ENCODE measurements at regions not wholly inside any gene's neighbourhood (a gene's known extent, or its start where the extent isn't known, plus 50 kb on each side); places are given as distances from the start of the nearest gene placed in this dataset.

GRCh38 chr2:8260213-8260612 lies 421.6 kb upstream of the ID2 start:
- DNase-seq (ENCODE audit: low read depth): no peak
- TF ChIP-seq CTCF (IDR thresholded peaks at IDR 0.05; ENCODE audit: low read length, missing control alignments): no peak
- no peak overlapping the region for H3K4me3 ChIP-seq (replicated peaks; ENCODE audit: low read depth, low read length)

GRCh38 chr2:8263901-8264300 lies 418.0 kb upstream of the ID2 start:
- no peak for DNase-seq (ENCODE audit: low read depth)
- no peak overlapping the region for H3K4me3 ChIP-seq (replicated peaks; ENCODE audit: low read depth, low read length)
- TF ChIP-seq CTCF (IDR thresholded peaks at IDR 0.05; ENCODE audit: low read length, missing control alignments): no peak

GRCh38 chr2:8264981-8265380 lies 416.9 kb upstream of the ID2 start:
- H3K4me3 ChIP-seq (replicated peaks; ENCODE audit: low read depth, low read length): no peak overlapping the region
- no peak for DNase-seq (ENCODE audit: low read depth)
- no peak for TF ChIP-seq CTCF (IDR thresholded peaks at IDR 0.05; ENCODE audit: low read length, missing control alignments)

- TF ChIP-seq CTCF (IDR thresholded peaks at IDR 0.05; ENCODE audit: low read length, missing control alignments): no peak
- DNase-seq (ENCODE audit: low read depth): no peak
- H3K4me3 ChIP-seq (replicated peaks; ENCODE audit: low read depth, low read length): no peak overlapping the region
These were observed 416.2 kb upstream of the ID2 start for GRCh38 chr2:8265476-8266226.

- no peak for TF ChIP-seq CTCF (IDR thresholded peaks at IDR 0.05; ENCODE audit: low read length, missing control alignments)
- DNase-seq (ENCODE audit: low read depth): no peak
- H3K4me3 ChIP-seq (replicated peaks; ENCODE audit: low read depth, low read length): no peak overlapping the region
These were observed 415.3 kb upstream of the ID2 start for GRCh38 chr2:8266563-8266962.

GRCh38 chr2:8267048-8267447 lies 414.8 kb upstream of the ID2 start:
- no peak for TF ChIP-seq CTCF (IDR thresholded peaks at IDR 0.05; ENCODE audit: low read length, missing control alignments)
- H3K4me3 ChIP-seq (replicated peaks; ENCODE audit: low read depth, low read length): no peak overlapping the region
- DNase-seq (ENCODE audit: low read depth): no peak

GRCh38 chr2:8267721-8268120 lies 414.1 kb upstream of the ID2 start:
- TF ChIP-seq CTCF (IDR thresholded peaks at IDR 0.05; ENCODE audit: low read length, missing control alignments): no peak
- no peak for DNase-seq (ENCODE audit: low read depth)
- H3K4me3 ChIP-seq (replicated peaks; ENCODE audit: low read depth, low read length): no peak overlapping the region

All from fibroblast of pulmonary artery (primary cell).